ENCODE measurements at regions not wholly inside any gene's neighbourhood (a gene's known extent, or its start where the extent isn't known, plus 50 kb on each side); places are given as distances from the start of the nearest gene placed in this dataset.

DNA sequence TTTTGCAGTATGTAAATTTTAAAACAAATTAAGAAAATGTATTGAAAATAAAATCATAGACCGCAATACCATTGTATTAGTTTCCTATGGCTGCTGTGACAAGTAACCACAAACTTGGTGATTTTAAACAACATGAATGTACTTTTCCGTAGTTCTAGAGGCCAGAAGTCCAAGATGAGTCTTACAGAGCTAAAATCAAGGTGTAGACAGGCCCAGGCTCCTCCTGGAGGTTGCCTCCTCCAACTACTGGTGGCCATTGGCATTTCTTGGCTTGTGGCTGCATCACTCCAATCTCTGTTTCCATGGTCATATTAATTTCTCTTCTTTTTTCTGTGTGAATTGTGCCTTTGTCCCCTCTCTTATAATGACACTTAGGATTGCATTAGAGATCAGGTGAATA is 59.2 kb upstream of the ETAA1 start:
- H3K27me3 ChIP-seq (ENCODE audit: control insufficient read depth, insufficient read depth, low read length) = no peaks in the 10 kb centered on the region
- H2BK20ac ChIP-seq (ENCODE audit: low read depth, low read length) = no peak overlapping the region
- H3K18ac ChIP-seq (ENCODE audit: low read depth, low read length) = no peak overlapping the region; the same call in 1 of the 2 replicates
- no peak overlapping the region for H3K23ac ChIP-seq (ENCODE audit: low read depth, low read length)
- no peak overlapping the region for H3K4me2 ChIP-seq (ENCODE audit: low read depth, low read length)
- H3K4me3 ChIP-seq (ENCODE audit: insufficient read depth, low read depth, low read length) = no peak overlapping the region
- H3K4ac ChIP-seq (ENCODE audit: low read depth, low read length) = no peak overlapping the region
- CTCF ChIA-PET = no interaction called here
- no peak overlapping the region for H2BK5ac ChIP-seq (ENCODE audit: low read depth, low read length, poor library complexity, severe bottlenecking)
- intact Hi-C loops (cut with micrococcal nuclease) (no loop called here), dilution Hi-C loops (cut with HindIII; ENCODE audit: low sequenced_read_pairs, unreplicated experiment) (no loop called here), in situ Hi-C loops (cut with MboI; ENCODE audit: low sequenced_read_pairs) (no loop called here)
- H3K56ac ChIP-seq (ENCODE audit: extremely low read depth, insufficient read depth, low read length) = no peak overlapping the region
- no peaks in the 10 kb centered on the region for H3K36me3 ChIP-seq (ENCODE audit: control insufficient read depth, insufficient read depth, low read length)
- no TSS peak for BruUV-seq (replicated peaks)
- no peaks in the 10 kb centered on the region for H3K9me1 ChIP-seq (ENCODE audit: insufficient read depth, low read length)
- H3K9me3 ChIP-seq (ENCODE audit: control insufficient read depth, insufficient read depth, low read length) = peaks cover 4% of the 10 kb centered on the region
- H3K79me1 ChIP-seq (ENCODE audit: low read depth in 1 of 2, low read length in 2 of 2) = no peaks in the 10 kb centered on the region
- POLR2A ChIA-PET (ENCODE audit: unreplicated experiment) = no interaction called here
- DNase-seq = no peak
- H2AK5ac ChIP-seq (ENCODE audit: low read depth, low read length) = no peak overlapping the region
- WGBS, 2 experiments (ENCODE audit: extremely low coverage in 2 of 2, insufficient read length in 1 of 2) = no CpG with 5 or more reads among the region's 2 CpGs
- H3K14ac ChIP-seq (replicated peaks; ENCODE audit: low read depth, low read length) = no peak overlapping the region
- H2BK120ac ChIP-seq (ENCODE audit: low read depth, low read length) = no peak overlapping the region
- H4K20me1 ChIP-seq (ENCODE audit: insufficient read depth, low read length) = no peaks in the 10 kb centered on the region
- H3K9ac ChIP-seq (ENCODE audit: low read depth, low read length) = no peak overlapping the region
- no peak overlapping the region for H2AFZ ChIP-seq (replicated peaks; ENCODE audit: low read length, poor library complexity)
- H4K5ac ChIP-seq (ENCODE audit: low read depth, low read length) = no peak overlapping the region
- no peak overlapping the region for H2AK9ac ChIP-seq (replicated peaks; ENCODE audit: low read depth, low read length, poor library complexity)
- TF ChIP-seq, protein P1, sequence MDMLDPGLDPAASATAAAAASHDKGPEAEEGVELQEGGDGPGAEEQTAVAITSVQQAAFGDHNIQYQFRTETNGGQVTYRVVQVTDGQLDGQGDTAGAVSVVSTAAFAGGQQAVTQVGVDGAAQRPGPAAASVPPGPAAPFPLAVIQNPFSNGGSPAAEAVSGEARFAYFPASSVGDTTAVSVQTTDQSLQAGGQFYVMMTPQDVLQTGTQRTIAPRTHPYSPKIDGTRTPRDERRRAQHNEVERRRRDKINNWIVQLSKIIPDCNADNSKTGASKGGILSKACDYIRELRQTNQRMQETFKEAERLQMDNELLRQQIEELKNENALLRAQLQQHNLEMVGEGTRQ (IDR thresholded peaks at IDR 0.05; ENCODE audit: low read depth, low read length) = no peak
- TF ChIP-seq RAD21 (IDR thresholded peaks at IDR 0.05; ENCODE audit: low read length) = no peak
- TF ChIP-seq CEBPB (IDR thresholded peaks at IDR 0.05; ENCODE audit: low read depth, low read length) = no peak
- TF ChIP-seq, protein P2, sequence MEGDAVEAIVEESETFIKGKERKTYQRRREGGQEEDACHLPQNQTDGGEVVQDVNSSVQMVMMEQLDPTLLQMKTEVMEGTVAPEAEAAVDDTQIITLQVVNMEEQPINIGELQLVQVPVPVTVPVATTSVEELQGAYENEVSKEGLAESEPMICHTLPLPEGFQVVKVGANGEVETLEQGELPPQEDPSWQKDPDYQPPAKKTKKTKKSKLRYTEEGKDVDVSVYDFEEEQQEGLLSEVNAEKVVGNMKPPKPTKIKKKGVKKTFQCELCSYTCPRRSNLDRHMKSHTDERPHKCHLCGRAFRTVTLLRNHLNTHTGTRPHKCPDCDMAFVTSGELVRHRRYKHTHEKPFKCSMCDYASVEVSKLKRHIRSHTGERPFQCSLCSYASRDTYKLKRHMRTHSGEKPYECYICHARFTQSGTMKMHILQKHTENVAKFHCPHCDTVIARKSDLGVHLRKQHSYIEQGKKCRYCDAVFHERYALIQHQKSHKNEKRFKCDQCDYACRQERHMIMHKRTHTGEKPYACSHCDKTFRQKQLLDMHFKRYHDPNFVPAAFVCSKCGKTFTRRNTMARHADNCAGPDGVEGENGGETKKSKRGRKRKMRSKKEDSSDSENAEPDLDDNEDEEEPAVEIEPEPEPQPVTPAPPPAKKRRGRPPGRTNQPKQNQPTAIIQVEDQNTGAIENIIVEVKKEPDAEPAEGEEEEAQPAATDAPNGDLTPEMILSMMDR (conservative IDR thresholded peaks at IDR 0.05; ENCODE audit: low read depth, low read length) = no peak
- no peak for TF ChIP-seq MXI1 (IDR thresholded peaks at IDR 0.05; ENCODE audit: borderline replicate concordance, low read depth, low read length)
- no peak for TF ChIP-seq CHD1 (IDR thresholded peaks at IDR 0.05; ENCODE audit: low read depth, low read length)
- no peak for TF ChIP-seq MAFK (IDR thresholded peaks at IDR 0.05; ENCODE audit: low read depth, low read length)
- TF ChIP-seq NFE2L2 (IDR thresholded peaks at IDR 0.05; ENCODE audit: low read depth, low read length) = no peak
- TF ChIP-seq BHLHE40 (IDR thresholded peaks at IDR 0.05; ENCODE audit: low read depth, low read length) = no peak
- TF ChIP-seq SMC3 (IDR thresholded peaks at IDR 0.05; ENCODE audit: low read depth, low read length) = no peak
- no peak for TF ChIP-seq POLR2A (IDR thresholded peaks at IDR 0.05; ENCODE audit: low read depth, low read length)
- TF ChIP-seq RFX5 (IDR thresholded peaks at IDR 0.05; ENCODE audit: low read depth, low read length) = no peak
- TF ChIP-seq, protein P3, sequence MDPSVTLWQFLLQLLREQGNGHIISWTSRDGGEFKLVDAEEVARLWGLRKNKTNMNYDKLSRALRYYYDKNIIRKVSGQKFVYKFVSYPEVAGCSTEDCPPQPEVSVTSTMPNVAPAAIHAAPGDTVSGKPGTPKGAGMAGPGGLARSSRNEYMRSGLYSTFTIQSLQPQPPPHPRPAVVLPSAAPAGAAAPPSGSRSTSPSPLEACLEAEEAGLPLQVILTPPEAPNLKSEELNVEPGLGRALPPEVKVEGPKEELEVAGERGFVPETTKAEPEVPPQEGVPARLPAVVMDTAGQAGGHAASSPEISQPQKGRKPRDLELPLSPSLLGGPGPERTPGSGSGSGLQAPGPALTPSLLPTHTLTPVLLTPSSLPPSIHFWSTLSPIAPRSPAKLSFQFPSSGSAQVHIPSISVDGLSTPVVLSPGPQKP (IDR thresholded peaks at IDR 0.05; ENCODE audit: borderline replicate concordance, low read depth, low read length) = no peak
- TF ChIP-seq MAZ (IDR thresholded peaks at IDR 0.05; ENCODE audit: borderline replicate concordance, low read depth, low read length) = no peak
- no peak for TF ChIP-seq RCOR1 (IDR thresholded peaks at IDR 0.05; ENCODE audit: insufficient replicate concordance, low read length)
- no peak for TF ChIP-seq FOS (IDR thresholded peaks at IDR 0.05; ENCODE audit: low read depth, low read length)
- ATAC-seq (ENCODE audit: low read depth) = no peak
- H3K4me1 ChIP-seq (ENCODE audit: control insufficient read depth, insufficient read depth, low read length) = no peaks in the 10 kb centered on the region
- H4K8ac ChIP-seq (ENCODE audit: low read depth in 2 of 2, low read length in 2 of 2) = no peak overlapping the region
- no peak overlapping the region for H3K27ac ChIP-seq (ENCODE audit: insufficient read depth, low read length)
- no peak overlapping the region for H4K91ac ChIP-seq (ENCODE audit: insufficient read depth, low read depth, low read length)
- no peak overlapping the region for H2BK15ac ChIP-seq (ENCODE audit: low read depth, low read length)

Data from IMR-90 (cell line).